Liver (tissue), 2 donors: ENCODE measurements at regions not wholly inside any gene's neighbourhood (a gene's known extent, or its start where the extent isn't known, plus 50 kb on each side); places are given as distances from the start of the nearest gene placed in this dataset.

Experiments used
- FOXA2 ChIP-seq: IDR thresholded peaks from 2 replicates; pipeline ENCODE4 v1.6.1; 2016; ENCODE audit warnings: antibody characterized with exemption
- TF ChIP-seq, protein P1 (sequence below): fragments of 150-350 bp; IDR thresholded peaks from 2 replicates; pipeline ENCODE4 v1.5.1; 2017; ENCODE audit warnings: improper control_type of control experiment, low read depth, low read length; ENCODE audit not compliant: missing input control
- donor health status: healthy.

DNA sequence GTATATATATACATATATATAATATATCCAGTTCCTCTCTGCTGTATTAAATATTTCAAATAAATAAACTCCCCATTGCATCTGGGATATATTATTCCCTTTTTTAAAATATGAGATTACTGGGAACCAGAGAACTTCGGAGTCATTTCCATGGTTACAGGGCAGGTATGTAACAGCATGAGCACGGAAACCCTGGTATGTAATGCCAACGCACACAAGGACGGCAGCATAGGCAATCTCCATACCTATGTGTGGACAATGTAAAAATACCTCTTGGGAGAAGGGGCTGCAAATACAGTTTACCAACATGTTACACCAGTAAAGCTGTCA lies 62.8 kb downstream of the NUDT10 start (continued):
- TF ChIP-seq, protein P1, sequence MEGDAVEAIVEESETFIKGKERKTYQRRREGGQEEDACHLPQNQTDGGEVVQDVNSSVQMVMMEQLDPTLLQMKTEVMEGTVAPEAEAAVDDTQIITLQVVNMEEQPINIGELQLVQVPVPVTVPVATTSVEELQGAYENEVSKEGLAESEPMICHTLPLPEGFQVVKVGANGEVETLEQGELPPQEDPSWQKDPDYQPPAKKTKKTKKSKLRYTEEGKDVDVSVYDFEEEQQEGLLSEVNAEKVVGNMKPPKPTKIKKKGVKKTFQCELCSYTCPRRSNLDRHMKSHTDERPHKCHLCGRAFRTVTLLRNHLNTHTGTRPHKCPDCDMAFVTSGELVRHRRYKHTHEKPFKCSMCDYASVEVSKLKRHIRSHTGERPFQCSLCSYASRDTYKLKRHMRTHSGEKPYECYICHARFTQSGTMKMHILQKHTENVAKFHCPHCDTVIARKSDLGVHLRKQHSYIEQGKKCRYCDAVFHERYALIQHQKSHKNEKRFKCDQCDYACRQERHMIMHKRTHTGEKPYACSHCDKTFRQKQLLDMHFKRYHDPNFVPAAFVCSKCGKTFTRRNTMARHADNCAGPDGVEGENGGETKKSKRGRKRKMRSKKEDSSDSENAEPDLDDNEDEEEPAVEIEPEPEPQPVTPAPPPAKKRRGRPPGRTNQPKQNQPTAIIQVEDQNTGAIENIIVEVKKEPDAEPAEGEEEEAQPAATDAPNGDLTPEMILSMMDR: no peak
- TF ChIP-seq FOXA2: no peak
